ENCODE measurements at regions not wholly inside any gene's neighbourhood (a gene's known extent, or its start where the extent isn't known, plus 50 kb on each side); places are given as distances from the start of the nearest gene placed in this dataset.

GRCh38 chr13:74669149-74669548, 534.9 kb upstream of the KLF12 start:
- TF ChIP-seq REST (IDR thresholded peaks at IDR 0.05; ENCODE audit: unreplicated experiment): no peak
- TF ChIP-seq CTCF (conservative IDR thresholded peaks at IDR 0.05; ENCODE audit: low read depth in 2 of 2): no peak
- no peak for TF ChIP-seq EZH2 (IDR thresholded peaks at IDR 0.05; ENCODE audit: low read depth, unreplicated experiment)
- TF ChIP-seq POLR2AphosphoS5 (IDR thresholded peaks at IDR 0.05; ENCODE audit: low read depth): no peak
- no peak for TF ChIP-seq NANOG (IDR thresholded peaks at IDR 0.05; ENCODE audit: borderline replicate concordance)
- TF ChIP-seq EZH2phosphoT487 (IDR thresholded peaks at IDR 0.05; ENCODE audit: unreplicated experiment): no peak
- no peak for TF ChIP-seq CREB1 (CRISPR knock-in tag; IDR thresholded peaks at IDR 0.05; ENCODE audit: low read depth)
- TF ChIP-seq, protein P1, sequence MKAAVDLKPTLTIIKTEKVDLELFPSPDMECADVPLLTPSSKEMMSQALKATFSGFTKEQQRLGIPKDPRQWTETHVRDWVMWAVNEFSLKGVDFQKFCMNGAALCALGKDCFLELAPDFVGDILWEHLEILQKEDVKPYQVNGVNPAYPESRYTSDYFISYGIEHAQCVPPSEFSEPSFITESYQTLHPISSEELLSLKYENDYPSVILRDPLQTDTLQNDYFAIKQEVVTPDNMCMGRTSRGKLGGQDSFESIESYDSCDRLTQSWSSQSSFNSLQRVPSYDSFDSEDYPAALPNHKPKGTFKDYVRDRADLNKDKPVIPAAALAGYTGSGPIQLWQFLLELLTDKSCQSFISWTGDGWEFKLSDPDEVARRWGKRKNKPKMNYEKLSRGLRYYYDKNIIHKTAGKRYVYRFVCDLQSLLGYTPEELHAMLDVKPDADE (IDR thresholded peaks at IDR 0.05): no peak
- TF ChIP-seq, protein P2, sequence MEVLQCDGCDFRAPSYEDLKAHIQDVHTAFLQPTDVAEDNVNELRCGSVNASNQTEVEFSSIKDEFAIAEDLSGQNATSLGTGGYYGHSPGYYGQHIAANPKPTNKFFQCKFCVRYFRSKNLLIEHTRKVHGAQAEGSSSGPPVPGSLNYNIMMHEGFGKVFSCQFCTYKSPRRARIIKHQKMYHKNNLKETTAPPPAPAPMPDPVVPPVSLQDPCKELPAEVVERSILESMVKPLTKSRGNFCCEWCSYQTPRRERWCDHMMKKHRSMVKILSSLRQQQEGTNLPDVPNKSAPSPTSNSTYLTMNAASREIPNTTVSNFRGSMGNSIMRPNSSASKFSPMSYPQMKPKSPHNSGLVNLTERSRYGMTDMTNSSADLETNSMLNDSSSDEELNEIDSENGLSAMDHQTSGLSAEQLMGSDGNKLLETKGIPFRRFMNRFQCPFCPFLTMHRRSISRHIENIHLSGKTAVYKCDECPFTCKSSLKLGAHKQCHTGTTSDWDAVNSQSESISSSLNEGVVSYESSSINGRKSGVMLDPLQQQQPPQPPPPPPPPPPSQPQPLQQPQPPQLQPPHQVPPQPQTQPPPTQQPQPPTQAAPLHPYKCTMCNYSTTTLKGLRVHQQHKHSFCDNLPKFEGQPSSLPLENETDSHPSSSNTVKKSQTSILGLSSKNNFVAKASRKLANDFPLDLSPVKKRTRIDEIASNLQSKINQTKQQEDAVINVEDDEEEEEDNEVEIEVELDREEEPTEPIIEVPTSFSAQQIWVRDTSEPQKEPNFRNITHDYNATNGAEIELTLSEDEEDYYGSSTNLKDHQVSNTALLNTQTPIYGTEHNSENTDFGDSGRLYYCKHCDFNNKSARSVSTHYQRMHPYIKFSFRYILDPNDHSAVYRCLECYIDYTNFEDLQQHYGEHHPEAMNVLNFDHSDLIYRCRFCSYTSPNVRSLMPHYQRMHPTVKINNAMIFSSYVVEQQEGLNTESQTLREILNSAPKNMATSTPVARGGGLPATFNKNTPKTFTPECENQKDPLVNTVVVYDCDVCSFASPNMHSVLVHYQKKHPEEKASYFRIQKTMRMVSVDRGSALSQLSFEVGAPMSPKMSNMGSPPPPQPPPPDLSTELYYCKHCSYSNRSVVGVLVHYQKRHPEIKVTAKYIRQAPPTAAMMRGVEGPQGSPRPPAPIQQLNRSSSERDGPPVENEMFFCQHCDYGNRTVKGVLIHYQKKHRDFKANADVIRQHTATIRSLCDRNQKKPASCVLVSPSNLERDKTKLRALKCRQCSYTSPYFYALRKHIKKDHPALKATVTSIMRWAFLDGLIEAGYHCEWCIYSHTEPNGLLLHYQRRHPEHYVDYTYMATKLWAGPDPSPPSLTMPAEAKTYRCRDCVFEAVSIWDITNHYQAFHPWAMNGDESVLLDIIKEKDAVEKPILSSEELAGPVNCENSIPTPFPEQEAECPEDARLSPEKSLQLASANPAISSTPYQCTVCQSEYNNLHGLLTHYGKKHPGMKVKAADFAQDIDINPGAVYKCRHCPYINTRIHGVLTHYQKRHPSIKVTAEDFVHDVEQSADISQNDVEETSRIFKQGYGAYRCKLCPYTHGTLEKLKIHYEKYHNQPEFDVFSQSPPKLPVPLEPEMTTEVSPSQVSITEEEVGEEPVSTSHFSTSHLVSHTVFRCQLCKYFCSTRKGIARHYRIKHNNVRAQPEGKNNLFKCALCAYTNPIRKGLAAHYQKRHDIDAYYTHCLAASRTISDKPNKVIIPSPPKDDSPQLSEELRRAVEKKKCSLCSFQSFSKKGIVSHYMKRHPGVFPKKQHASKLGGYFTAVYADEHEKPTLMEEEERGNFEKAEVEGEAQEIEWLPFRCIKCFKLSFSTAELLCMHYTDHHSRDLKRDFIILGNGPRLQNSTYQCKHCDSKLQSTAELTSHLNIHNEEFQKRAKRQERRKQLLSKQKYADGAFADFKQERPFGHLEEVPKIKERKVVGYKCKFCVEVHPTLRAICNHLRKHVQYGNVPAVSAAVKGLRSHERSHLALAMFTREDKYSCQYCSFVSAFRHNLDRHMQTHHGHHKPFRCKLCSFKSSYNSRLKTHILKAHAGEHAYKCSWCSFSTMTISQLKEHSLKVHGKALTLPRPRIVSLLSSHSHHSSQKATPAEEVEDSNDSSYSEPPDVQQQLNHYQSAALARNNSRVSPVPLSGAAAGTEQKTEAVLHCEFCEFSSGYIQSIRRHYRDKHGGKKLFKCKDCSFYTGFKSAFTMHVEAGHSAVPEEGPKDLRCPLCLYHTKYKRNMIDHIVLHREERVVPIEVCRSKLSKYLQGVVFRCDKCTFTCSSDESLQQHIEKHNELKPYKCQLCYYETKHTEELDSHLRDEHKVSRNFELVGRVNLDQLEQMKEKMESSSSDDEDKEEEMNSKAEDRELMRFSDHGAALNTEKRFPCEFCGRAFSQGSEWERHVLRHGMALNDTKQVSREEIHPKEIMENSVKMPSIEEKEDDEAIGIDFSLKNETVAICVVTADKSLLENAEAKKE (CRISPR knock-in tag; IDR thresholded peaks at IDR 0.05): no peak
- no peak for TF ChIP-seq STAT1 (IDR thresholded peaks at IDR 0.05; ENCODE audit: unreplicated experiment)
- no peak for TF ChIP-seq ZNF331 (CRISPR knock-in tag; IDR thresholded peaks at IDR 0.05; ENCODE audit: low read depth)
- TF ChIP-seq JUNB (IDR thresholded peaks at IDR 0.05; ENCODE audit: unreplicated experiment): no peak
- no peak for TF ChIP-seq ZNF114 (CRISPR knock-in tag; IDR thresholded peaks at IDR 0.05)
